ENCODE measurements at regions not wholly inside any gene's neighbourhood (a gene's known extent, or its start where the extent isn't known, plus 50 kb on each side); places are given as distances from the start of the nearest gene placed in this dataset.

- BruUV-seq (replicated peaks) = no TSS peak
- dilution Hi-C loops (cut with MboI; ENCODE audit: extremely low pct_ligation_motif_present, low sequenced_read_pairs) (no loop called here), intact Hi-C loops (cut with micrococcal nuclease) (no loop called here)
- Histone ChIP-seq H3K4me2 (ENCODE audit: insufficient read depth, low read length) (no peak overlapping the region), H2AFZ (ENCODE audit: low read depth, low read length) (no peak overlapping the region), H3K9me3 (replicated peaks; ENCODE audit: control insufficient read depth, insufficient read depth, low read length) (no peaks in the 10 kb centered on the region), H3K27me3 (ENCODE audit: control insufficient read depth in 2 of 2, insufficient read depth in 2 of 2, low read length in 2 of 2) (peaks cover 8 to 17% of the 10 kb centered on the region in 2 experiments), H3K9ac (replicated peaks; ENCODE audit: extremely low read depth, insufficient read depth, low read length) (no peak overlapping the region), H3K79me2 (ENCODE audit: control insufficient read depth, insufficient read depth, low read length) (no peaks in the 10 kb centered on the region), H3K36me3 (ENCODE audit: control insufficient read depth in 2 of 2, extremely low read depth in 1 of 2, insufficient read depth in 2 of 2, low read length in 2 of 2) (no peaks in the 10 kb centered on the region), H3K4me3 (replicated peaks in 1 of 3; ENCODE audit: insufficient read depth in 1 of 3, low read depth in 1 of 3, low read length in 3 of 3) (no peak overlapping the region), H4K20me1 (replicated peaks; ENCODE audit: control insufficient read depth, extremely low read depth, insufficient read depth, low read length) (no peaks in the 10 kb centered on the region), H3K27ac (ENCODE audit: insufficient read depth, low read depth, low read length) (no peak overlapping the region), H3K4me1 (ENCODE audit: control insufficient read depth, extremely low read depth, insufficient read depth, low read length) (no peaks in the 10 kb centered on the region), H3K9me1 (replicated peaks; ENCODE audit: control insufficient read depth, extremely low read depth, insufficient read depth, low read length) (no peaks in the 10 kb centered on the region)
- no peak for FAIRE-seq
- POLR2A ChIA-PET = no interaction called here
- no peak for DNase-seq (ENCODE audit: low read depth, low spot score)
- no peak for TF ChIP-seq EZH2 (IDR thresholded peaks at IDR 0.05; ENCODE audit: borderline replicate concordance, low read depth, low read length, severe bottlenecking)
- TF ChIP-seq MYC (IDR thresholded peaks at IDR 0.05; ENCODE audit: low read depth, low read length) = no peak
- TF ChIP-seq MAX (IDR thresholded peaks at IDR 0.05; ENCODE audit: insufficient read depth, insufficient read length) = no peak
- TF ChIP-seq CTCF (IDR thresholded peaks at IDR 0.05; ENCODE audit: extremely low read depth in 1 of 2, insufficient read depth in 1 of 2, low read depth in 1 of 2, low read length in 2 of 2) = no peak
- no peak for TF ChIP-seq GATA2 (IDR thresholded peaks at IDR 0.05; ENCODE audit: insufficient read depth, insufficient read length, low read depth, low read length)
- no peak for TF ChIP-seq POLR2A (IDR thresholded peaks at IDR 0.05; ENCODE audit: low read depth, low read length)
- no peak for TF ChIP-seq FOS (IDR thresholded peaks at IDR 0.05; ENCODE audit: borderline replicate concordance, insufficient read depth, low read length)
- no peak for TF ChIP-seq POLR2AphosphoS5 (IDR thresholded peaks at IDR 0.05; ENCODE audit: insufficient read depth, low read depth, low read length)
- no peak for TF ChIP-seq JUN (IDR thresholded peaks at IDR 0.05; ENCODE audit: borderline replicate concordance, insufficient read depth, insufficient read length, low read depth)
- CTCF ChIA-PET = no interaction called here
Measured at GRCh38 chr20:4441191-4441590, 192.1 kb upstream of the ADRA1D start.
